Spleen (tissue), 7 donors: ENCODE measurements at regions not wholly inside any gene's neighbourhood (a gene's known extent, or its start where the extent isn't known, plus 50 kb on each side); places are given as distances from the start of the nearest gene placed in this dataset.

Source experiments
- POLR2AphosphoS5 ChIP-seq, 3 donors: sonication (generic); formaldehyde crosslinking; IDR thresholded peaks; one replicate each; pipeline ENCODE4 v1.5.1; 2017; ENCODE audit warnings: antibody characterized with exemption in 3 of 3
- TF ChIP-seq, protein P1 (sequence below), 11 experiments: fragments of 200-600 bp in 7 of 11; fragments of 450-650 bp in 4 of 11; sonication (generic) in 4 of 11; IDR thresholded peaks in 8 of 11; conservative IDR thresholded peaks in 3 of 11; 1 replicate in 7 of 11; 2 replicates in 4 of 11; pipeline versions ENCODE4 v1.4.0 to v1.8.0; 2016 to 2021; ENCODE audit warnings: antibody characterized with exemption in 11 of 11, inconsistent platforms in 4 of 11, mild to moderate bottlenecking in 1 of 11
- donor health status: DM: no; HTN: no; CAD: no; lungs with moderate emphysema.
- donor health status: DM: no; HTN: no; CAD: no.
- donor health status: DM: no; HTN: no; CAD: no.

GRCh38 chr6:14322841-14323240 is 205.3 kb downstream of the CD83 start:
- TF ChIP-seq, protein P1, sequence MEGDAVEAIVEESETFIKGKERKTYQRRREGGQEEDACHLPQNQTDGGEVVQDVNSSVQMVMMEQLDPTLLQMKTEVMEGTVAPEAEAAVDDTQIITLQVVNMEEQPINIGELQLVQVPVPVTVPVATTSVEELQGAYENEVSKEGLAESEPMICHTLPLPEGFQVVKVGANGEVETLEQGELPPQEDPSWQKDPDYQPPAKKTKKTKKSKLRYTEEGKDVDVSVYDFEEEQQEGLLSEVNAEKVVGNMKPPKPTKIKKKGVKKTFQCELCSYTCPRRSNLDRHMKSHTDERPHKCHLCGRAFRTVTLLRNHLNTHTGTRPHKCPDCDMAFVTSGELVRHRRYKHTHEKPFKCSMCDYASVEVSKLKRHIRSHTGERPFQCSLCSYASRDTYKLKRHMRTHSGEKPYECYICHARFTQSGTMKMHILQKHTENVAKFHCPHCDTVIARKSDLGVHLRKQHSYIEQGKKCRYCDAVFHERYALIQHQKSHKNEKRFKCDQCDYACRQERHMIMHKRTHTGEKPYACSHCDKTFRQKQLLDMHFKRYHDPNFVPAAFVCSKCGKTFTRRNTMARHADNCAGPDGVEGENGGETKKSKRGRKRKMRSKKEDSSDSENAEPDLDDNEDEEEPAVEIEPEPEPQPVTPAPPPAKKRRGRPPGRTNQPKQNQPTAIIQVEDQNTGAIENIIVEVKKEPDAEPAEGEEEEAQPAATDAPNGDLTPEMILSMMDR (IDR thresholded peaks at IDR 0.05 in 8 of 11, conservative IDR thresholded peaks at IDR 0.05 in 3 of 11), result no peak
- TF ChIP-seq POLR2AphosphoS5 (IDR thresholded peaks at IDR 0.05), result no peak
